Stimulated activated CD8-positive, alpha-beta memory T cell treated with anti-CD3 and anti-CD28 coated beads, Interleukin-4, amount 100 ng/mL, for 48 hours (primary cell): ENCODE measurements at regions not wholly inside any gene's neighbourhood (a gene's known extent, or its start where the extent isn't known, plus 50 kb on each side); places are given as distances from the start of the nearest gene placed in this dataset.

ENCODE experiments used
- DNase-seq: peaks from one replicate; pipeline ENCODE4 v3.0.0-alpha.2; 2020

DNA sequence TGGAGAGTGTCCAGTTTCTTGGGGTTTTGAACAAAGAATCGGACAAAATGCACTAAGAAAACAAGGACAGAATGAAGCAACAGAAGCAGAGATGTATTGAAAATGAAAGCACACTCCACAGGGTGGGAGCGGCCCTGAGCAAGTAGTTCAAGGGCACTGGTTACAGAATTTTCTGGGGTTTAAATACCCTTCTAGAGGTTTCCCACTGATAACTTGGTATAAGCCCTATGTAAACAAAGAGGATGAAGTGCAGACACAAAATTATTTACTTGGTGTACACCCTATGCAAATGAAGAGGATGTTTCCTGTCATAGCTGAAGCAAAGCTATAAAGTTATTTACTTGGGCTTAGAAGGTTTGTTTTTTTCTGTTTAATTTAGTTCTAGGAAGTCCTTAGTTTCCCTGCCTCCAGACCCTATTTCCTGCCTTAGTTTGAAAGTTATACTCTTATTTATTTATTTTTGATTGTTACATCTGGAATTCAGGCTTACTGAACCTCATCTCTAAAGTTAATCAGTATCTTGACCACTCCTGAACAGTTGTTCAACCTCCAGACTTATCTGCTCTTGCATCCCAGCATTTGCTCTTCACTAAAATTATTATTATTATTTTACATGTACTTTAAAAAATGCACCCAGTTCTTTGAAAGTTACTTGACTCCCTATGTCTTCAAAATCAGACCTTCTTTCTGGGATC, 193.5 kb downstream of the SPP2 start:
- no peak for DNase-seq

DNA sequence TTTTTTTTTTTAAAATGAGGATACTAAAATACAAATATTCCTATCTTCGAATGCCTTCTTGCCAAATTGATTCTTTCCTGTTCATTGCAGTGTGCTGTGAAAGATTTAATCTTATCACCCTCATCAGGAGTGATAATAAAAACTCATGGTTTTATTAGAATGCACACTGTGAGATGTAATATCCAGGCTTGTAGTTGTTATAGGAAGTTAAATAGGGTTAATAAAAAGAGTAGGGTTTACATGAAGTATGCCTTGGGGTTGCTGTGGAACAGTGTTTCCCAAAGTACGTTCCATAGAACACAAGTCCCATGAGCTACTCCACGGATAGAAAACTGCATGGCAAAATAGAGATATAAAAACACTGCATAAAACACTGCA, 191.9 kb downstream of the SPP2 start:
- no peak for DNase-seq

GRCh38 chr2:234241656-234242458, 191.4 kb downstream of the SPP2 start:
- no peak for DNase-seq

DNA sequence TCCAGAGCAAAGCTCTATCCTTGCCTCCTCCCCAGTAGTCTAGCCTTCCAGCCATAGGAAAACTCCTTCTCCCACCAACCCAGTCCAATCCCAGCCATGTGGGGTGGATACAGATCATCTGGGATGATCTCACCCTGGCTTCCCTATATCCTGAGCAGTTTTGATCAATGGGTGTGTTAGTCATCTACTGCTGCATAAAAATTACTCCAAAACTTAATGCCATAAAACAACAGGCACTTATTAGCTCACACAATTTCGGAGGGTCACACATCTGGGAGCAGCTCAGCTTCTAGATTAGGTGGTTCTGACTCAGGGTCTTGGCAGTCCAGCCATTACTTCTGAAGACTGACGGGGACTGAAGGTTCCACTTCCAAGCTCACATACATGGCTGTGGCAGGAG, 190.4 kb downstream of the SPP2 start:
- DNase-seq, result no peak

DNA sequence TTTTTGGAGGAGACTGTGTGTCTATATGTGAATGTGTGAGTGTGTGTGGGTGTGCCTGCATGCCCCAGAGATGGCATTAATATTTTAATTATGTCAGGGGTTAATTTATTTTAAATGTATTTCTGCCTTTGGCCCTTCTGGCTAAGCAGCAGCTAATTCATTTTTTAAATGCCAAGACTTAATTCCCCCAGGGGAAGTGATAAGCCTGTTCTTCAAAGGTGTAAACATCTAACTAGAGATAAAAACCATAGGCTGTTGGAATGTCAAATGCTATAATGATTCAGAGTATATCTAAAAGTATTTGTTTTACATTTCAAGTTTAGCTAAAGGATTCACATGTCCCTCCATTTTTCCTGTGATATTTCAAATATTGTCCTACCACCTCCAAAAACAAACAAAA, 184.7 kb downstream of the SPP2 start:
- no peak for DNase-seq

GRCh38 chr2:234231460-234231859, 181.0 kb downstream of the SPP2 start:
- no peak for DNase-seq

- no peak for DNase-seq
Observed at GRCh38 chr2:234219046-234219310, 168.5 kb downstream of the SPP2 start.

DNA sequence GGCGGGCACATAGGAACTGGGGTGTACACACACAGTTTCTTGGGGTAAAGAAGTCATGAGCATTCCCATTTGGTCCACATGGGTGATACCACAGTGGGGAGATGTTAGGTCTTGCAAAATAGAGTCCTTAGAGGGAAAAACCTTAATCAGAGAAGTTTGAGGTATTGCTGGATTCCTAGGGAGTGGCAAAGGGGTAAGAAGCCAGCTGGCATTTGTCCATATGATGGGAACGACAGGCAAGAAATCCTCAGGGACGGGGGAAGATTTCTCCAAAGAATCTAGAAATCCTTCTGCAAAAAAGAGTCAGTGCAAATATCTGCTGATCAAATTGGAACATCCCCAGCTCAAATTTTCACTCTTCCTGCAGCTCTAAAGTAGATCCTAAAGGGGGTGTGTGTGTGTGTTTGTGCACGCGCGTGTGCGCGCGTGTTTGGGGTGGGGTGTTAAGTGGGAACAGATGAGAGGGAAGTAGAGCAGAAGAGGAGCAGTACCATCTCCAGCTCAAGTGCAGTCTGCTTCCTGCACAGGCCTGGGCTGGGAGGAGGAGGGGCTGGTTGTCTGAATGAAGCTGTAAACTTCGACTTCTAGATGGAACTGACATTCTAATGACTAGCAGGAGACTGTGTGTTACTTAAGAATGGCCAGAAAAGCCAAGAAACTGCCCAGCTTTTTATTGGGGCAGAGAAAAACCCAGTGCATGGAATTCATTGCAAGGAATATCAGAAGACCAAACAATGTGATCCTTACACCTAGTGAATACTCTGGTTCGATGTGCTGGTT, 168.0 kb downstream of the SPP2 start:
- no peak for DNase-seq

- no peak for DNase-seq
Observed at GRCh38 chr2:234212534-234212933, 162.0 kb downstream of the SPP2 start.

- no peak for DNase-seq
Observed at GRCh38 chr2:234211797-234212196, 161.3 kb downstream of the SPP2 start.

DNA sequence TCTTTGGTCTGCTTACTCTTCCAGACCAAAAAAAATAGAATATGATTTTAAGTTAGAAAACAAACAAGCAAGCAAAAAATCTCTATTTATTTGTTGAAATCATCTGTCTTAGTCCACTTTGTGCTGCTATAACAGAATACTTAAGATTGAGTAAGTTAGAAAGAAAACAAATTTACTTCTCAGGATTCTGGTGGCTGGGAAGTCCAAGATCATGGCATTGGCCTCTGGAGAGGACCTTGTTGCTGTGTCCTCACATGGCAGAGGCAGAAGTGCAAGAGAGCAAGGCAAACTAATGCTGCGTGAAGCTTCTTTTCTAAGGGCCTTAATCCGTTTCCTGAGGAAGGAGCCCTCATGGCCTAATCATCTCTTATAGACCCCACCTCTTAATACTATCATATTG, 156.2 kb downstream of the SPP2 start:
- DNase-seq, result no peak

DNA sequence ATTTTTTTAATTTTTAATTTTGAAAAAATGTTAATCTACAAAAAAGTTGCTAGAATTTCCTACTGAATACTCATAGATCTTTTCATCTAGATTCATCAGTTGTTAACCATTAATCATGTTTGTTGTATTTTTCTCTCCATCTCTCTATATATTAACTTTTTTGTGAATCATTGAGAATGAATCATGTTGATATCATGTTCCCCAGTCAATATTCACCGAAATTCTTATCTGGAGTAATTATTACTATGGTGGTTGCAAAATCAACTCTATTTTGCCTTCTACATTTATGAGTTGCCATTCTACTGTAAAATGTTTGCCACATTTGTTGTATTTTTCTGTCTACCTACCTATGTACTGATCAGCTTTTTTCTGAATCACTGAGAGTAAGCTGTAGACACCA, 154.0 kb downstream of the SPP2 start:
- DNase-seq, result no peak

GRCh38 chr2:234203135-234203984, 152.9 kb downstream of the SPP2 start:
- no peak for DNase-seq

DNA sequence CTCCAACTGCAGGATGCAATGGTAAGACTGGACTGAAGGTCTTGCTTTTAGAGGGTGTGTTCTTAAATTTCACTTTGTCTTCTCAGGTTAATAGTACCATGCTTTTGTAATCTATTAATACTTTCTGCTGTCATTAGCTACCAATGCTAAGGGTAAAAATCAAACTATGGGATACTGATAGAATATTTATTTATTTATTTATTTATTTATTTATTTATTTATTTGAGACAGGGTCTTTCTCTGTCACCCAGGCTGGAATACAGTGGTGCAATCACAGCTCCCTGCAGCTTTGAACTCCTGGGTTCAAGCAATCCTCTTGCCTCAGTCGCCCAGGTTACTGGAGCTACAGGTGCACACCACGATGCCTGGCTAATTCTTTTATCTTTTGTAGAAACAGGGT, 152.1 kb downstream of the SPP2 start:
- DNase-seq, result no peak

DNA sequence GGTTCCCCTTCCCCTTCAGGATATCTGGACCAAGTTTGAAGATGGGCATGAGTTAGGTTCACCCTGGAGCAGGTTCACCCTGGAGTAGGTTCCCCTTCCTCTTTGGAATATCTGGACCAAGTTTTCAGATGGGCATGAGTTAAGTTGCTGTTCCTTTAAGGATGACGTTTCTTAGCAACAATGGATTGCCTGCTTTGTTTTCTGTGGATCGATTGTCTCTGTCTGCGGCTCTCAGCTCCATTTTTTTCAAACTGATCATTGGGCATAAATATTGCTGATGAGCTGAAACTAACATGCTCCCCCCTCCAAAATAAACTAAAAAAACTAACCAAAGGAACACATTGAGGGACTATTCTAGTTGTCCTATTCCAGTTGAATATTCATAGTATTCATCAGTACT, 149.5 kb downstream of the SPP2 start:
- no peak for DNase-seq

DNA sequence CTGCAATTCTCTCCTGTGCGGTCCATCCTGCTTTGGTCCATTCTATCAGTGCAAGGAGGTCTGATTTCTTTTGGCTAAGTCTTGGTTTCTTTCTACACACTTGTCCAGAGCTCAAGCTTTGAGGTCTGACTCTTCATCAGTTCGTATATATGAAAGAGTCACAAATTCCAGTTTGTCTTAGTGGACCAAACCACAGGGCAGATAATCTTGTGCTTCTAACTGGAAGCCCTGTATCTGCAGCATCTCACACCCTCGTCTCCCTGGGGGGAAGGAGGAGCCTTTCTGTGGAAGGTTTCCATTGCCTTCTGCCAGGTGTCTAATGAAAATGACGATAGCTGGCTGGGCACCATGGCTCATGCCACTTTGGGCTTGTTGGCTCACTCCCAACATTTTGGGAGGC, 148.5 kb downstream of the SPP2 start:
- DNase-seq, result no peak

DNA sequence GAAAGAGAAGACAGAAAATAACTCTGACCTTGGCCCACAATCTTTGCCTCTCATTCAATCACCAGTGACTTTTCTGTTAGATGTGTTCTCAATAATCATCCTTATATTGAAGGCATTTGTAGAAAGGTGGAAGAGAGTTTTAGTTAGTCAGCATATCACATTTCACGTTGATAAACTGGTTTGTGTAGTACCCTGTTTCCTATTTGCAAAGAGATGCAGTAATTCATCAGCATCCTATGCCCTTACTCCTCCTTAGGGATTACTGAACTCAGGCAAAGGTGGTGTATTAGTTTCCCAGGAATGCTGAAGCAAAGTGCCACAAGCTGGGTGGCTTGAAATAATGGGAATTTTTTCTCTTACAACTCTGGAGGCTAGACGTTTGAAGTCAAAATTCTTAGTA, 145.0 kb downstream of the SPP2 start:
- DNase-seq, result no peak

DNA sequence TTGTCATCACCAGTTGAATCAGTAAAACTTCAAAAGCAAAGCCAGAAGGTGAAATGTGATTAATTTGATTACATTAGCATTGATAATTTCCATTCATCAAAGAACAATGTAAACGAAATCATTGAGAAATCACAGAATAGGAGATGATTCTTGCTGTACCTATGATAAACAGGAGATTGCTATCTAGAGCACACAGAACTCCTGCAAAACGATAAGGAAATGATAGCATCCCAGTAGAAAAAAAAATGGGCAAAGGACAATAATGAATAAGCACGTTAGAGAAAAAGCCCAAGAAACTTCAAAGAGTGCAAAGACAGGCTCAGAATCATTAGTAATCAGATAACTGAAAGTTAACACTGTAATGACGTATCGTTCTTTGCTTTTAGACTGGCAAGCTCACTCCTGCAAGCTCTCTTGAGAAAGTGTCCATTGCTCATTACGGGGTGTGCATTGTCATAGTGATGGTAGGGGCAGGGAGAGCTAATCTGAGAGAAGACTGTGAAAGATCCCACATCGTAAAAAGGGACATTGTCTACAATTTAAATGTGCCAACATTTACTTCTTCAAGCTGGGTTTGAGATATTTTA, 143.6 kb downstream of the SPP2 start:
- no peak for DNase-seq

GRCh38 chr2:234191819-234192407, 141.4 kb downstream of the SPP2 start:
- DNase-seq, result no peak

- DNase-seq, result no peak
Observed at GRCh38 chr2:234189786-234190300, 139.3 kb downstream of the SPP2 start.

GRCh38 chr2:234189230-234189629, 138.7 kb downstream of the SPP2 start:
- no peak for DNase-seq

DNA sequence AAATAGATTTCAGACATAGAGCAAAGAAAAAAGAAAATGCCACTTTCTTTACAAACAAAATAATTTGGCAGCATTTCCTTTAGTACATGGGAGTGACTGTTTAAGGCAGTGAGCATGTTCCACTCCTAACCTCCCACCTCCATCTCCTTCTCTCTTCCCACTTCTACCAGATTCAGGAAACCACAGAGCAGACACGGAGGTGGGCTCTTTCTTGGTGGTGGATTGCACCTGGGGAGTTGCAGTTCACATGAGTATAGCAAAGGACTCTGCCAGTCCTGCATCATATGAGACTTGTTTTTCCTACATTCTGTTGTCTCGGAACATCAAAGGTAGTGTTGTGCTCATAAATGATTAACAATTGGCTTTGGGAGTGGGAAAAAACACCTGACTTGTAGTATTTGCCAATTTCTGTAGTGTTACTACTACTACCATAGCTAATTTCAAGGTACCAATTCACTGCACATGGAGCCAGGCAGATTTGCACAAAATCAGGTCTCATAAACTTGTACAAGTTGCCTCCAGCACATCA, 137.2 kb downstream of the SPP2 start:
- no peak for DNase-seq
